Trophoblast cell (in vitro differentiated cells and primary cell): ENCODE measurements at regions not wholly inside any gene's neighbourhood (a gene's known extent, or its start where the extent isn't known, plus 50 kb on each side); places are given as distances from the start of the nearest gene placed in this dataset.

Source experiments
- DNase-seq, 2 donors: peaks; one replicate each; pipeline ENCODE4 v3.0.0-alpha.2; 2016
- H2AFZ ChIP-seq: 2 replicates; pipeline ENCODE4 v1.6.1; 2013; ENCODE audit warnings: low read length, moderate library complexity, mild to moderate bottlenecking; ENCODE audit not compliant: insufficient read depth, poor library complexity
- H2AK5ac ChIP-seq: 2 replicates; pipeline ENCODE4 v1.6.1; 2013; ENCODE audit warnings: mild to moderate bottlenecking, low read length
- H2BK120ac ChIP-seq: 2 replicates; pipeline ENCODE4 v1.6.1; 2013; ENCODE audit warnings: low read length, mild to moderate bottlenecking, moderate library complexity; ENCODE audit not compliant: insufficient read depth, poor library complexity
- H2BK12ac ChIP-seq: 2 replicates; pipeline ENCODE4 v1.6.1; 2013; ENCODE audit warnings: mild to moderate bottlenecking, low read length, moderate library complexity
- H2BK5ac ChIP-seq: 2 replicates; pipeline ENCODE4 v1.6.1; 2013; ENCODE audit warnings: low read length, low read depth, moderate library complexity, mild to moderate bottlenecking; ENCODE audit not compliant: poor library complexity
- H3K14ac ChIP-seq: 2 replicates; pipeline ENCODE4 v1.6.1; 2013; ENCODE audit warnings: mild to moderate bottlenecking, low read length
- H3K18ac ChIP-seq: 2 replicates; pipeline ENCODE4 v1.6.1; 2013; ENCODE audit warnings: mild to moderate bottlenecking, low read length
- H3K23ac ChIP-seq: 2 replicates; pipeline ENCODE4 v1.6.1; 2013; ENCODE audit warnings: low read length
- H3K27ac ChIP-seq: 2 replicates; pipeline ENCODE4 v1.5.1; 2013; ENCODE audit warnings: low read depth, mild to moderate bottlenecking, inconsistent platforms, low read length, moderate library complexity
- H3K27me3 ChIP-seq: 2 replicates; pipeline ENCODE4 v1.6.1; 2013; ENCODE audit warnings: inconsistent platforms, mild to moderate bottlenecking, low read length, moderate library complexity; ENCODE audit not compliant: insufficient read depth
- H3K36me3 ChIP-seq, 2 experiments: 1 replicate in 1 of 2; 2 replicates in 1 of 2; pipeline ENCODE4 v1.6.1; 2013; ENCODE audit warnings: low read length in 2 of 2, mild to moderate bottlenecking in 2 of 2, moderate library complexity in 1 of 2; ENCODE audit not compliant: insufficient read depth in 2 of 2, control insufficient read depth in 1 of 2
- H3K4ac ChIP-seq: 2 replicates; pipeline ENCODE4 v1.6.1; 2013; ENCODE audit warnings: low read depth, mild to moderate bottlenecking, low read length, moderate library complexity
- H3K4me1 ChIP-seq, 2 experiments: 1 replicate in 1 of 2; 2 replicates in 1 of 2; pipeline ENCODE4 v1.6.1; 2013; ENCODE audit warnings: low read length in 2 of 2, mild to moderate bottlenecking in 2 of 2, moderate library complexity in 1 of 2; ENCODE audit not compliant: insufficient read depth in 2 of 2, control insufficient read depth in 1 of 2
- H3K4me2 ChIP-seq: 2 replicates; pipeline ENCODE4 v1.6.1; 2013; ENCODE audit warnings: inconsistent platforms, mild to moderate bottlenecking, low read length, moderate library complexity
- H3K4me3 ChIP-seq: 2 replicates; pipeline ENCODE4 v1.5.1; 2013; ENCODE audit warnings: mild to moderate bottlenecking, low read depth, low read length, inconsistent platforms
- H3K79me1 ChIP-seq: one replicate; pipeline ENCODE4 v1.6.1; 2013; ENCODE audit warnings: low read length
- H3K79me2 ChIP-seq: 2 replicates; pipeline ENCODE4 v1.6.1; 2013; ENCODE audit warnings: low read length, mild to moderate bottlenecking; ENCODE audit not compliant: control insufficient read depth, insufficient read depth, poor library complexity
- H3K9ac ChIP-seq: 2 replicates; pipeline ENCODE4 v1.6.1; 2013; ENCODE audit warnings: mild to moderate bottlenecking, low read length
- H3K9me3 ChIP-seq: 2 replicates; pipeline ENCODE4 v1.6.1; 2013; ENCODE audit warnings: low read depth, mild to moderate bottlenecking, control low read depth, inconsistent platforms, low read length; ENCODE audit not compliant: insufficient read depth
- H4K12ac ChIP-seq: 2 replicates; pipeline ENCODE4 v1.6.1; 2013; ENCODE audit warnings: low read depth, mild to moderate bottlenecking, low read length, moderate library complexity
- H4K8ac ChIP-seq: 2 replicates; pipeline ENCODE4 v1.6.1; 2013; ENCODE audit warnings: low read depth, mild to moderate bottlenecking, low read length, moderate library complexity
- H4K91ac ChIP-seq: one replicate; pipeline ENCODE4 v1.6.1; 2013; ENCODE audit warnings: low read depth, mild to moderate bottlenecking, low read length, moderate library complexity
- WGBS: extraction: QIAGEN DNeasy Blood & Tissue Kit; methylation state at CpG from one replicate; pipeline ENCODE4 v1.1.7; 2013; ENCODE audit warnings: missing lambda C conversion rate; ENCODE audit not compliant: insufficient read length, insufficient coverage; ENCODE audit errors: extremely low coverage; 5-methylcytosine and 5-hydroxymethylcytosine counted together

DNA sequence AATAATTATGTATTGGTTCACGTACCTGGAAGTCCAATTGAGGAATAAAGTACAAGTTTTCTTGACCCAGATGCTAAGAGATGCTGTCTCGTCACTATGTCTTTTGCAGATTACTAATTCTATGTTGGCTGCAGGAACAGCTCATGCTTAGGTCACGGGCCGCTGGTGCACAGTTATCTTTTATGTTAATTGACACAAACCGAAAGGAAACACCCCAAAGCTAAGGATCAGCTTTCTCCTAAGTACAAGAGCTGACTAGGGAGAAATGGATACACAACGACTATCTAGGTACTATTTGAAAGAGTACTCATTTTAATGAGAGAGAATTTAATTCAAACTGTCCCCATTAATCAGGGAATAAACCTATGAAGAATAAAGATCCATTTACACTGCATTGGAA is 217.7 kb upstream of the SLC35G4 start:
- WGBS: no CpG with 5 or more reads among the region's 6 CpGs
- no peak overlapping the region for H3K23ac ChIP-seq
- no peak overlapping the region for H2BK12ac ChIP-seq
- no peak overlapping the region for H3K18ac ChIP-seq
- no peak overlapping the region for H3K14ac ChIP-seq
- H4K91ac ChIP-seq: no peak overlapping the region
- DNase-seq: no peak
- no peak overlapping the region for H2AK5ac ChIP-seq
- H3K27me3 ChIP-seq: no peaks in the 10 kb centered on the region
- H4K8ac ChIP-seq: no peak overlapping the region
- no peaks in the 10 kb centered on the region for H3K79me1 ChIP-seq
- H3K9ac ChIP-seq: no peak overlapping the region
- H3K79me2 ChIP-seq: no peaks in the 10 kb centered on the region
- H2BK5ac ChIP-seq: no peak overlapping the region
- no peak overlapping the region for H3K4ac ChIP-seq
- H3K4me2 ChIP-seq: no peak overlapping the region
- H3K4me1 ChIP-seq: peaks cover 0 to 6% of the 10 kb centered on the region in 2 experiments
- no peak overlapping the region for H3K4me3 ChIP-seq
- H3K27ac ChIP-seq: no peak overlapping the region
- no peak overlapping the region for H2BK120ac ChIP-seq
- H3K9me3 ChIP-seq: no peaks in the 10 kb centered on the region
- no peaks in the 10 kb centered on the region for H3K36me3 ChIP-seq
- no peak overlapping the region for H2AFZ ChIP-seq
- no peak overlapping the region for H4K12ac ChIP-seq

GRCh38 chr18:11388755-11389680 is 220.4 kb upstream of the SLC35G4 start:
- no peak overlapping the region for H4K12ac ChIP-seq
- no peak overlapping the region for H3K4me3 ChIP-seq
- no peaks in the 10 kb centered on the region for H3K27me3 ChIP-seq
- H3K14ac ChIP-seq: no peak overlapping the region
- no peak overlapping the region for H3K4me2 ChIP-seq
- no peak overlapping the region for H2AK5ac ChIP-seq
- no peak overlapping the region for H3K9ac ChIP-seq
- H2BK5ac ChIP-seq: no peak overlapping the region
- H4K8ac ChIP-seq: no peak overlapping the region
- peaks cover 0 to 6% of the 10 kb centered on the region in 2 experiments for H3K4me1 ChIP-seq
- no peaks in the 10 kb centered on the region for H3K79me2 ChIP-seq
- no peak overlapping the region for H3K18ac ChIP-seq
- H2BK120ac ChIP-seq: no peak overlapping the region
- no peak overlapping the region for H3K4ac ChIP-seq
- H3K36me3 ChIP-seq: no peaks in the 10 kb centered on the region
- no CpG with 5 or more reads among the region's 10 CpGs for WGBS
- H3K9me3 ChIP-seq: no peaks in the 10 kb centered on the region
- H3K23ac ChIP-seq: no peak overlapping the region
- H2BK12ac ChIP-seq: no peak overlapping the region
- no peaks in the 10 kb centered on the region for H3K79me1 ChIP-seq
- no peak overlapping the region for H3K27ac ChIP-seq
- H2AFZ ChIP-seq: no peak overlapping the region
- DNase-seq: no peak
- no peak overlapping the region for H4K91ac ChIP-seq

- Histone ChIP-seq H3K9ac (no peak overlapping the region), H3K4ac (no peak overlapping the region), H3K4me2 (no peak overlapping the region), H2BK12ac (no peak overlapping the region), H3K14ac (no peak overlapping the region), H4K8ac (no peak overlapping the region), H3K9me3 (no peaks in the 10 kb centered on the region), H3K27me3 (no peaks in the 10 kb centered on the region), H2BK120ac (no peak overlapping the region), H3K79me2 (no peaks in the 10 kb centered on the region), H3K27ac (no peak overlapping the region), H3K18ac (no peak overlapping the region), H3K23ac (peak overlapping the region; percentile 7), H3K4me1 (no peaks in the 10 kb centered on the region), H3K36me3 (no peaks in the 10 kb centered on the region), H4K91ac (no peak overlapping the region), H2AFZ (no peak overlapping the region), H3K79me1 (no peaks in the 10 kb centered on the region), H3K4me3 (no peak overlapping the region), H2BK5ac (no peak overlapping the region), H2AK5ac (no peak overlapping the region), H4K12ac (no peak overlapping the region)
- WGBS: no CpG with 5 or more reads among the region's 4 CpGs
- DNase-seq: peak in 1 of 2 donors; percentile 9
These were observed 221.5 kb upstream of the SLC35G4 start for GRCh38 chr18:11387880-11388279.

GRCh38 chr18:11383381-11383780 is 226.0 kb upstream of the SLC35G4 start:
- Histone ChIP-seq H3K27ac (no peak overlapping the region), H2BK12ac (no peak overlapping the region), H3K4me1 (no peaks in the 10 kb centered on the region), H2BK5ac (no peak overlapping the region), H3K9ac (no peak overlapping the region), H3K36me3 (no peaks in the 10 kb centered on the region), H3K9me3 (no peaks in the 10 kb centered on the region), H3K18ac (no peak overlapping the region), H2BK120ac (no peak overlapping the region), H3K4me3 (no peak overlapping the region), H3K14ac (no peak overlapping the region), H4K8ac (no peak overlapping the region), H3K4me2 (no peak overlapping the region), H2AK5ac (no peak overlapping the region), H3K27me3 (no peaks in the 10 kb centered on the region), H2AFZ (no peak overlapping the region), H3K4ac (no peak overlapping the region), H3K79me2 (no peaks in the 10 kb centered on the region), H4K12ac (no peak overlapping the region), H4K91ac (no peak overlapping the region), H3K79me1 (no peaks in the 10 kb centered on the region), H3K23ac (no peak overlapping the region)
- no CpG with 5 or more reads among the region's 1 CpG for WGBS
- no peak for DNase-seq
